GM19193 (cell line): ENCODE measurements at regions not wholly inside any gene's neighbourhood (a gene's known extent, or its start where the extent isn't known, plus 50 kb on each side); places are given as distances from the start of the nearest gene placed in this dataset.

Experiments used
- POLR2A ChIP-seq: IDR thresholded peaks from 4 replicates; pipeline ENCODE4 v1.6.1; 2011; ENCODE audit not compliant: insufficient read depth, insufficient read length; ENCODE audit errors: extremely low read depth

DNA sequence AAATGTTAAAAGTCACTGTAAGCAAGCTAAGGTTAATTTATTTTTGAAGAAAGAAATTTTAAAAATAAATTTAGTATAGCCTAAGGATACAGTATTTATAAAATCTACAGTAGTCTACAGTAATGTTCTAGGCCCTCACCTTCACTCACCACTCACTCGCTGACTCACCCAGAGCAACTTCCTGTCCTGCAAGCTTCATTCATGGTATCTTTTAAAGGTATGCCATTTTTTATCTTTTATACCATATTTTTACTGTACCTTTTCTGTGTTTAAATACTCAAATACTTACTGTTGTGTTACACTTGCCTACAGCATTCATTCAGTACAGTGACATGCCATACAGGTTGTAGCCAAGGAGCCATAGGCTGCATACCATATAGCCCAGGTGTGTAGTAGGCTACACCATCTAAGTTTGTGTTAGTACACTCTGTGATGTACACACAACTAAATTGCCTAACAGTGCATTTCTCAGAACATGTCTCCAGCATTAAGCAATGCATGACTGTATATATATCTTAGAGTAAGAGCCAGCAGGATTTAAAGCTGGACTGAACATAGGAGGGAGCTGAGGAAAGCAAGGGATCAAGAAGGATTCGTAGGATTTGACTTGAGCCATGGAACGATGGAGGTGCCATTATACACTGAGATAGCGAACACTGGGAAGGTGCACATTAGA lies 83.1 kb upstream of the KLF7 start:
- TF ChIP-seq POLR2A, result no peak

DNA sequence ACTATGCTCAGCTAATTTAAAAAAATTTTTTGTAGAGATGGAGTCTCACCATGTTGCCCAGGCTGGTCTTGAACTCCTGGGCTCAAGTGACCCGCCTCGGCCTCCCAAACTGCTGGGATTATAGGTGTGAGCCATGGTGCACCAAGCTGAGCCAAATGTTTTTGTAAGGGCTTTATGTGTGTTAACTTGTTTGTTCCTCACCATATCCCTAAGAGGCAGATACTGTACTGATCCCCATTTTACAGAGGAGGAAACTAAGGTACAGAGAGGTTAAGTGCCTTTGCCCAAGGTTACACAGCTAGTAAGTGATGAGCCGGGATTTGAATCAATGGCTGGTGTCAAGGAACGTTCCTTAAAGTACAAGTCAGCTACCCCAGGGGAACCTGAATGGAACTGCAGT lies 85.3 kb upstream of the KLF7 start:
- TF ChIP-seq POLR2A, result no peak

DNA sequence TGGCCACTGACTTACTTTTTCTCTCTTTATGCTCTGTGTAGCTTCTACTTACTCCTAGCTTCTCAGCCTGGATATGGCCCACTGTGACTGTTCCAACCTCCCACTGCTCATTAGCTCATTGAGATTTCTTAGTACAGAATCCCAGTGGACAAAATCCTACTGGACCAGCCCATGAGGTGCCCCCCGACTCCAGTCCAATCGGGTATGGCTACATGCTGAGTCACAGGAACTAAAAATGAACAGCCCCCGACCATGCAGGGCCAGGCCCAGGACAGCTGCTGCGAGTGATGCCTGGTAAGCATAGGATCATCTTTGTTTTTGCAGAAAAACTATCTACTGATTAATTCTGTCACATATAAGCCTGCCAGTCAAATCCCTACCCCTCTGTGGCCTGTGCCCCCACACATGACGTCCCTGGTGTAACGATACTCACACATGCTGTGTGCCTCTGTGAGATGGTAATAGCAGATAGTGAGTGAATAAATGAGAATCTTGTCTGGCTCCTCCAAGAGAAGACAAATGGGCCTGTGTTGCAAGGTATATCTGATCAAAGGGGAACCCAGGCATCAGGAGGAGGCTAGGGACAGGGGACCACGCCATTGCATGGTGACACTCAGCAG lies 85.9 kb upstream of the KLF7 start:
- TF ChIP-seq POLR2A, result no peak

DNA sequence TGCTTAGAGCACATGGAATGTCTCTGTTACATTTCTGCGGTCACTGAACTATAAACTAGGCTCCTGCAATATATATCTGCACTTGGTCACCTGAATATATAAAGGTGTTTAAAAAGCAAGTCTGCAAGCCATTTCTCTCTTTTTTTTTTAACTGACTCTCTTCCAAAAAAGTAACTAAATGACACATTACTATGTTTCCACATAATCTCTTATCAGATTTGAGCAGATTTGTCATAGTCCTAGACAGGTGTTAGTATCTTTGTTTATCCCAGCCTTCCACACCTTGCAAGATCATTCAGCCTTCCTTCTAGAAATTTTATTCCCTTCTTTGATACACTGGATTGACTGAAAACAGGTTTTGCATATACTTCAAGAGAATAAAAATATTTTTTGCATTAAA lies 86.7 kb upstream of the KLF7 start:
- TF ChIP-seq POLR2A, result no peak

DNA sequence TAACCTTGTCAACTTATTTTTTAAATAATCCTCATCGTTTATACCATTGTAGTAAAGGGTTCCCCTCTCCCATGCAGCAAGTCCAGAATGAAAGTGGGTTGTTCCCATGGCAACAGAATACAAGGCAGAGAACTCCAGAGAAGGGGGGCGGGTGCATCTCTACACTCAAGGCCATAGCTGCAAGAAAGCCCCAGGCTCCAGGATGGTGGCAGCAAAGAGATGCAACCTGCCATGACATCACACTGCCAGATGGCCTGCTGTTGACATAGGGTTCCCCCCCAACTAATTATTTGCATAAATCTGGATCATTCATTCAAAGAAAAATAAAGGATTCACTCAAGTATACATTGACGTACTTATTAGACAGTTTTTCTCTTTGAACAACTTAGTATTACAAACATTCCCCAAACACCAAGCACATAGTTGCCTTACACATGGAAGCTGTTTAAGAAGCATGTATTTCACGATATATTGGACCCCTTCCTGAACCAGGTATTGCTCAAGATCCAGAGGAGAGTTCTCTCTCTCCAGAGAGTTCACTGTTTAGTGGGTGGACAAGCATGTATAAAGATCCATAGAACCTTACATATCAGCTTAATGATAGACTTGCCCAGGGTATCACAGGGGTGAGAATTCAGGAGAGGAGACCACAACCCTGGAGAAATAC lies 87.4 kb upstream of the KLF7 start:
- TF ChIP-seq POLR2A, result no peak

DNA sequence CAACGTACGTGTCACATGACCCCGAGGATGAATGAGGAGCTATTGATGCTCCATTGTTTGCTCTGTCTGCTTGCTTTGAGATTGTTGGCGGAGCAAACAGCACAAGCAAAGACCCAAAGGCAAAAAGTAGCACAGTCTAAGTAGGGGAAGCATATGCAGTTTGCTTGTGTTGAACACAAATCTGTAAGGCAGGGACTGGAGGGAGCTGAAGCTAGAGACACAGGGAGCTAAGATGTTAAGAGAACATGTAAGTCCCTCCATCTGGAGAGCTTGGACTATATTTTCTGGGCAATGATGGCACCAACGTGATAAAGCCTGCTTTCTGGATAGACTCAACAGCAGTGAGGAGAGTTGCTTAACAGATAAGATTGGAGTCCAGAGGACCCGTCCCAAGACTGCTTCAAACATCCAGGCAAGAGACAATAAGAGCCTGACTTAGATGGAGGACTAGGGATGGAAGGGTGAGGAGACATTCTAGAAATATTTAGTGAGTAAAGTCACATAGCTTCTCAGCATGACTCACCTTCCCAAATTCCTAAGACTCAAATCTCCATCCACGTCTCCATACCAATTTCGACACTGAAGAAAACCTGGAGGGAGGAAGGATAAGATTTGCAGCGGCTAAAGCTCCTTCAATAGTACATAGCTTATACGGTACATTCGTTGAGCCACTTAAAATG lies 88.1 kb upstream of the KLF7 start:
- TF ChIP-seq POLR2A, result no peak

DNA sequence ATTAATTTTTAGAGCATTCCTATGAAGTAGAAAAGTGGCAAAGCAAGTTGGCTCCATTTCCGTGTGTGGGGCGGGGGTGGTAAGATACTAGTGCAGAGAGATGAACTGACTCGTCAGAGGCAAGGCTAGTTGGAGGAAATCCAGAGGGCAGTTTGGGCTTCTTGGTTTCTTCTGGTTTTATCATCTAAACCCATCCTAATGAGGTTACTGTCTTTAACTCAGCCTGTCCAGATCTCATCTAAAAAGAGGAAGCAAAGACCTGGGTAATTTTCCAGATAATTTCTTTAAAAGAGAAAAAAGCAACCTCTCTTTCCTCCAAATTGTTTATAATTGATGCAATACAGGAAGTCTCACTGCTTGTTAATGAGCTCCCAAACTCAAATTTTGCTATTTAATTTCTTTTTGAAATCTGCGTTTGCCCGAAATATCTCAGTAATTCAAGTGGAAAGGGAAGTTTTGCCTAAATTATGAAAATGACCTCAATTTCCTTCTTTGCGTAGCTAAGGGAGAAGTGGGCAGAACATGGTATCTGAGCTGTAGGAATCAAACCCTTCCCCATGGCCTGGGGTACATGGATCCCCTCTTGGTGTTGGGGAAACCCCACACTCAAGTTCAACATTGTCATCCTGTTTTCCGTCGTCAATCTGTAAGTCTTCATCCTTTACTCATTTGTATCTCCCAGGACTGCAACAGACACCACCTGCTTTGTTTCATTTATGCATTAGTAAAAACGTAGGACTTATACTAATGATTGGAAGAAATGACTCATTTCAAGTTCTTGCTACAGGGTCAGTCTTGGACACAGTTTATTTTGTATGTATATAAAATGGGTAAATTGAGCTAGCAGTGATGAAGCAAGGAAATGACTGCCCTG lies 89.1 kb upstream of the KLF7 start:
- no peak for TF ChIP-seq POLR2A

DNA sequence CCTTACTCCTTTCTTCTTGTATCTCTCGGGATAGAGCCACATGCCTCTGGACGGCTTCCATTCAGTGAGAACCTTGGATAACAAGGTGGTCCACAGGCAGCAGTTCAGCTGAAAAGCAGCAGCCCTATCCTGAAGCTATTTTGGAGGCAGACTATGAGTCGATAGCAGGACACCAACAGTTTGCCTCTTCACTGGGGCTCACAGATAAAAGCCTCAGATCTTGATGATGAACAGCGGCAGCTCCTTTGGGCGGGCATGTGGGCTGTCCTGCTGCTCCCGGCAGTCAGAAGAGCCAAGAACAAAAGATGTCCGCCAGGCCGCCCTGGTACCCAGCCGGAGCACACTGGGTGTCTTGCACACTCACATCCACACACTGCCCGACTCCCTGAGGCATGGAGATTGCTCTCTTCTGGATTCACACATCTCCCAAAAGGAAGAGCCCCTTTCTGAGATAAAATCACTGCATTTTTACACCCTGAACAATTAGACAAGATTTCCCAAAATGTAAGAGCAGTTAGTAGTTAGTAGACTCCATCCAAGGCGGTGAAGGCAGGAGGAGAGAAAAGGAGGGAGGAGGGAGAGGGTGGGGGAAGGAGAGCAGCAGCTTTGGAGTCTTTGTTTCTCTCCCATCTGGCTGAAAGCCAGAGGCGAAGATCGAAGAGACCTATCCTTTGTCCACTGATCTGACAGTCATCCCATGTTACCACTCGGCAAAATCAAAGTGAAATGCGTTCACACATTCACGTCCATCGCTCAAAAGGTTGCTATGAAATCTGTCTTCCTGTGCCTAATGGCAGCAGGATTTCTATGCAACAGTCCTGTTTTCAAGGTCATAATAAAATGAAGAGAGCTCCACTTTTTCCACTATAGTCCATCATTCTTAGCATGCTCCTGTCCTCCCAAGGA lies 90.1 kb upstream of the KLF7 start:
- TF ChIP-seq POLR2A, result no peak

DNA sequence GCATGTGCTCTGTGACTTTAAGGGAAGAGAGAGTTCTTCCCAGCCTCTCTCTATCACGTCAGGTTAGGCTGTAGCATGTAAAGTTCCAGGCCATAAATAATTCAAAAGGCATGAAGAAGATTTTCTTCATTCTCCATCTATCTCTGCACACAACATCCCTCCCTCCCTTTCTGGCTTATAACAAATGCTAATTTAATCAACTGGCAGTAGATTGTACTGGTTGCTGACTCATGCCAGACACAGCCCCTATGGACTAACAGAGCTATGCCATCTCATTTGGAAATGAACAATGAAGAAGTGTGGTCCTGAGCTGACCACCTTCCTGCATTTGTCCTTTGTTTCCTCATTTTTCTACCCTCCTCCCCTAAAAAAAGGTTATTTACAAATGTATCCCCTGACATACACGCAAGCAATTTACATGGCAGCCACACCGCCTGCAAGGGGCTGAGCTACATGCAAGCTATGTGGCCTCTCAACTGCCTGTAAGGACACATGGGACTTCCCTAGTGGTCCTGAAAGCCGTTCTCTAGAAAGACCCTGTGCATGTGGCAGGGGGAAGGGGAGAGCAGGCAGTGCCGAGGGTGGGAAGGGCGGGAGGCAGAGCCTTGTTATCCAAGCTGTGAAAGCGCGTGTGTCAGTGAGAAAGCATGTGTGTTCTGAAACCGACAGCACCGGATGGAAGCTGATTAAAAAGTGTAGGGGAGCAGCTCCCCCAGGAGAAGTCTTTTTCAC lies 90.9 kb upstream of the KLF7 start:
- no peak for TF ChIP-seq POLR2A

DNA sequence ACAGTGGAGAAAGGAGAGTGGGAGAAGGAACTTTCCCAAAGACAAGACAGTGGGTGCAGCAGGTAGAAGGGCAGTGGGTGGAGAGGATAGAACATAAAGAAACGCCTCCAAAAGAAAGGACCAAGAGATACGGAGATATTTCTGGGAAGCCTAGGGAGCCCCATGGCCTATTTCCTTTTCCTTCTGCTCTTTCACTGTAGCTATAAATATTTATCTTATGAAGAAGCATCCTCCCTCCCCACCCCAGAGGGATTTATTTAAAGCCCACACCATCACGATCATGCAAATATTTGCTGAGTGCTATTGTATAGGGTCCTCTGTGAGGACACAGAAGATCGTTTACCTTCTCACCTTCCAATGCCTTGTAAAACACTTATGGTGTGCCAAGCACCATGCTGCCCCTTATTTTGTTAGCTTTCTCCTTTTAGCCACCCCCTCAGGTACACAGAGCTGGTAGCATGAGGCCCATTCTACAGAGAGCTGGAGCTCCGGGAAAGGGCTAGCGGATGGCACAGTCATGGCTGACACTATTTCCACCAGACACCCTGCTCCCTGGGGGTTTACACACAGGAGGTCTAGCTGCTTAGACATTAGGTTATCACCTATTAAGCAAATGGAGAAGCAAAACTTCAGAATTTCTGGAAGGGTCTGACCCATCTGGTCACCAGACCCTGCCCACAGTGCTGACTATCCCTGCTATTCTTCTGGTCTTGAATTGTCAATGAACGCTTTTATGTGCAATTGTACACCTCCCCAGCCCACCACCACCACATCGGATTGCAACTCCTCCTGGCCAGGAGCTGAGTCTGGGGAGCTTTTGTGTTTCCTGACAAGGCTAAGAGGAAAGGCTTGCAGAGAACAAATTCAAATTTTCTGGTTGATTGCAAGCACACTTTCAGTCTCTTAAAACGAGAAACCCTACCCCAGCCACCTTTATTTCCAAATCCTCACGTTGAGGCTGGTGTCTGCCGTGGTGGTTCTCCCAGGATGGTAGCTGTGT lies 91.8 kb upstream of the KLF7 start:
- TF ChIP-seq POLR2A, result no peak

DNA sequence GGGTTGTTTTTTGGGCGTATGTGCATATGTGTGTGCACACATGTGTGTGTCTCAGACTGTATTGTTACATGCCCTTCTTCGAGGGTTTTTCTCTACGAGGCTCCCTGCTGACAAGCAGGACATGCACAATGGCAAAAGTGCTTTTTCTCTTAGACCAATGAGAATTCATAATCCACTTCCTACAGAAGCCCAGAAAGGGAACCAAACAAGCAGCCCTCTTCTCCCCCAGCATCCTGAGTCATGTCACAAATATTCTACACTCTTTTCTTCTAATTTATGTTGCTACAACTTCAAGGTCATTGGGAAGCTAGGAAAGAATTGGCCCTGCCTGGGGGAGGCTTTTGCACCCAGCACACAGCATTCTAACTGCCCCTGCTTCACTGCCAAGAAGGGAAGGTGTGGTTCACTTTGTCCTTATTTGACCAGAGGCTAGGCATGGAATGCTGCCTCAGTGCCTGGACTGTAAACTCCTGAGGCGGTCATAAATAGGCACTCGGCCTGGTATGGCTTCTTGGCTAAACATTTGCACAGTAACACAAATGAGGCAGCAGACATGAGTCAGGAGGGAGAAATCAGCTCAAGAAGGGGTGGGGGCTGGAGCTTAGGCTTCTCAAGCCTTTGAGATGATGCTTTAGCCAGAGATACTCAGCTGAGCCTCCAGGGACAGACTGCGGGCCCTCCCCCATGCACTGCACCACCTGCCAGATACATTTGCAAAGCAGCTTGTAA lies 92.7 kb upstream of the KLF7 start:
- no peak for TF ChIP-seq POLR2A
